Upper lobe of right lung (tissue), 1 donor: ENCODE measurements at regions not wholly inside any gene's neighbourhood (a gene's known extent, or its start where the extent isn't known, plus 50 kb on each side); places are given as distances from the start of the nearest gene placed in this dataset.
A peak's percentile ranks its signal among the peaks of the same experiment; 100 is the strongest.
"Not testable (repeated sequence)": the region's sequence is repeated elsewhere in the genome, so short reads cannot be mapped to it uniquely, and the experiment has no call there.

Experiments
- ATAC-seq: fragments of 200-7000 bp; cut with Tn5 transposase; one replicate; pipeline ENCODE4 v1.9.1; 2020; ENCODE audit warnings: mild to moderate bottlenecking, moderate library complexity
- DNase-seq: peaks from one replicate; pipeline ENCODE4 v3.0.0-alpha.2; 2020
- H3K27ac ChIP-seq: fragments of 200-600 bp; one replicate; pipeline ENCODE4 v1.8.0; 2022
- H3K27me3 ChIP-seq: fragments of 200-600 bp; one replicate; pipeline ENCODE4 v1.8.0; 2022; ENCODE audit warnings: mild to moderate bottlenecking
- H3K36me3 ChIP-seq: fragments of 200-600 bp; one replicate; pipeline ENCODE4 v1.8.0; 2022
- H3K4me1 ChIP-seq: fragments of 200-600 bp; one replicate; pipeline ENCODE4 v1.8.0; 2022
- H3K4me3 ChIP-seq: fragments of 200-600 bp; one replicate; pipeline ENCODE4 v1.8.0; 2022; ENCODE audit warnings: mild to moderate bottlenecking
- H3K9me3 ChIP-seq: fragments of 200-600 bp; one replicate; pipeline ENCODE4 v1.8.0; 2022
- intact Hi-C: fragments of 100-400 bp; cut with DNase I; formaldehyde crosslinking; loops from one replicate; pipeline ENCODE4 v1.11.0; 2022
- TF ChIP-seq, protein P1 (sequence below): fragments of 200-600 bp; IDR thresholded peaks from one replicate; pipeline ENCODE4 v1.8.0; 2022; ENCODE audit warnings: antibody characterized with exemption
- donor health status: DM: no; HTN: yes; CAD: no; lungs with severe emphysema.

DNA sequence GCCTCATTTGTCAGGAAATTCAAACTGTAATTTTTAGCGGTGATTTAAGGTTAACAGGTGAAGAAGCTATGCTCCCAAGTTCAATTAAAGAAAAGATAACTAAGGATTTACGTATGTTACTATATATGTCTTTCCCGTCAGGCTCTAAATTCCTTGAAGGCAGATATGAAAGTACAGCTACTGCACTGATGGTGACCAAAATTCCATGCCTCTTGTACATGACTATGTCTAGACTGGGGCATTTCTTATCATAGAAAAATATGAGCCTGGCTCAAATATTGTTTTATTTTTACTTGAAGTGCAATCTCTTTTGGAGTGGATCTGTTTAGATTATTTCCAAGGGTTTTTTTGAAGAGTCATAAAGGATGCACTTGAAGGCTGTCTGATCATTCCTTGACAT lies 647.1 kb upstream of the KCNMB2 start:
- intact Hi-C loops: no loop called here
- no peak overlapping the region for H3K27ac ChIP-seq
- H3K36me3 ChIP-seq: no peaks in the 10 kb centered on the region
- H3K27me3 ChIP-seq: no peaks in the 10 kb centered on the region
- H3K4me3 ChIP-seq: no peak overlapping the region
- H3K4me1 ChIP-seq: no peaks in the 10 kb centered on the region
- ATAC-seq (no peak), DNase-seq (no peak)
- no peaks in the 10 kb centered on the region for H3K9me3 ChIP-seq
- TF ChIP-seq, protein P1, sequence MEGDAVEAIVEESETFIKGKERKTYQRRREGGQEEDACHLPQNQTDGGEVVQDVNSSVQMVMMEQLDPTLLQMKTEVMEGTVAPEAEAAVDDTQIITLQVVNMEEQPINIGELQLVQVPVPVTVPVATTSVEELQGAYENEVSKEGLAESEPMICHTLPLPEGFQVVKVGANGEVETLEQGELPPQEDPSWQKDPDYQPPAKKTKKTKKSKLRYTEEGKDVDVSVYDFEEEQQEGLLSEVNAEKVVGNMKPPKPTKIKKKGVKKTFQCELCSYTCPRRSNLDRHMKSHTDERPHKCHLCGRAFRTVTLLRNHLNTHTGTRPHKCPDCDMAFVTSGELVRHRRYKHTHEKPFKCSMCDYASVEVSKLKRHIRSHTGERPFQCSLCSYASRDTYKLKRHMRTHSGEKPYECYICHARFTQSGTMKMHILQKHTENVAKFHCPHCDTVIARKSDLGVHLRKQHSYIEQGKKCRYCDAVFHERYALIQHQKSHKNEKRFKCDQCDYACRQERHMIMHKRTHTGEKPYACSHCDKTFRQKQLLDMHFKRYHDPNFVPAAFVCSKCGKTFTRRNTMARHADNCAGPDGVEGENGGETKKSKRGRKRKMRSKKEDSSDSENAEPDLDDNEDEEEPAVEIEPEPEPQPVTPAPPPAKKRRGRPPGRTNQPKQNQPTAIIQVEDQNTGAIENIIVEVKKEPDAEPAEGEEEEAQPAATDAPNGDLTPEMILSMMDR: no peak

DNA sequence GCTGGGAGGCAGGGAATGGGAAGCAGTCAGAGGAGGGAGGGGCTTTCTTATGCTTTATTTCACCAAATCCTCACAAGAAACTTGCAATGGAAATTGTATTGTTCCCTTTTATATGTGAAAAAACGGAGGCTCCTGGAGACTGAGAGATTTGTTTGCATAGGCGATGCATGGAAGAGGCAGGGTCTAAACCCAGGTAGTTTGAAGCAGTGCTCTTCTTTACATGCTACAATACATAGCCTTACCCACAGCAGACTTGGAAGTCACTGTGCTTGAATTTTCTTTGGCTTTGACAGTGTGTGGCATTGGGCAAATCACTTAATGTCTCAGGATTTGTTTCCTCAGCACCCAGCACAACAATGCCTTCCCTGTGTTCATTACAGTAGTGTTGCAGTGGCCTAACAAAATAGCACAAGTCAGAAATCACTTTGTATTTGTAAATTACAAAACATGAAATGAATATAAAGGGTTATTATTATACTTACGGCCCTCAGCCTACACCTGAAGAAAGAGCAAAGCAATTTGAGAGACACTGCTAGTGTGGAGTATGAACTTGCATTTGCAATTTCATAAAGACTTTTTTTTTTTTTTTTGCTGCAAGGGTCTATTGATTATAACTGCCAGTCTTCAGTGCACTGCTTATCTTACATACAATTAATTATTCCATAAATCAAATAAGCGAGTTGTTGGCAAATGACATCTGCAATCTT lies 646.4 kb upstream of the KCNMB2 start:
- Histone ChIP-seq H3K9me3 (no peaks in the 10 kb centered on the region), H3K4me1 (no peaks in the 10 kb centered on the region), H3K27ac (no peak overlapping the region), H3K36me3 (no peaks in the 10 kb centered on the region), H3K4me3 (no peak overlapping the region), H3K27me3 (no peaks in the 10 kb centered on the region)
- no peak for DNase-seq
- intact Hi-C loops: no loop called here
- TF ChIP-seq, protein P1: no peak
- no peak for ATAC-seq

DNA sequence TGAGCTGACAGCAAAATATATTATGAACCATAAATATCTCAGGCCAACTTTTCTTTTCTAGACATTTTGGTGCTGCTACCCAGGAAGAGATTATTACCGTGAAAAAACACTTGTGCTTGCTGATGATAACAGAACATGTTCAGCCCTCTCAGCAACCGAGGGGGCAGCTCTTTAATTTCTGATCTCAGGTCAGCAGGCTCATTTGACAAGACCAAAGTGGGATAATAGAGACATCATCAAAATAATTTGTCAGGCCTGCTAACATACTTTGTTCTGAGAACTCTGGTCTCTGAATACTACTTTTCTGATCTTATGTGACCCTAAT lies 645.9 kb upstream of the KCNMB2 start:
- Histone ChIP-seq H3K27ac (no peak overlapping the region), H3K36me3 (no peaks in the 10 kb centered on the region), H3K27me3 (no peaks in the 10 kb centered on the region), H3K4me3 (no peak overlapping the region), H3K4me1 (no peaks in the 10 kb centered on the region), H3K9me3 (no peaks in the 10 kb centered on the region)
- ATAC-seq: no peak
- no peak for DNase-seq
- TF ChIP-seq, protein P1: no peak
- intact Hi-C loops: no loop called here

DNA sequence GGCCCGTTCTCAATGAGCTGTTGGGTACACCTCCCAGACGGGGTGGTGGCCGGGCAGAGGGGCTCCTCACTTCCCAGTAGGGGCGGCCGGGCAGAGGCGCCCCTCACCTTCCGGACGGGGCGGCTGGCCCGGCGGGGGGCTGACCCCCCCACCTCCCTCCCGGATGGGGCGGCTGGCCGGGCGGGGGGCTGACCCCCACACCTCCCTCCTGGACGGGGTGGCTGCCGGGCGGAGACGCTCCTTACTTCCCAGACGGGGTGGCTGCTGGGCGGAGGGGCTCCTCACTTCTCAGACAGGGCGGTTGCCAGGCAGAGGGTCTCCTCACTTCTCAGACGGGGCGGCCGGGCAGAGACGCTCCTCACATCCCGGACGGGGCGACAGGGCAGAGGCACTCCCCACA lies 644.7 kb upstream of the KCNMB2 start:
- H3K4me3 ChIP-seq, H3K27me3 ChIP-seq, H3K9me3 ChIP-seq, ATAC-seq, intact Hi-C loops, DNase-seq, H3K4me1 ChIP-seq, H3K36me3 ChIP-seq, H3K27ac ChIP-seq: not testable (repeated sequence)

DNA sequence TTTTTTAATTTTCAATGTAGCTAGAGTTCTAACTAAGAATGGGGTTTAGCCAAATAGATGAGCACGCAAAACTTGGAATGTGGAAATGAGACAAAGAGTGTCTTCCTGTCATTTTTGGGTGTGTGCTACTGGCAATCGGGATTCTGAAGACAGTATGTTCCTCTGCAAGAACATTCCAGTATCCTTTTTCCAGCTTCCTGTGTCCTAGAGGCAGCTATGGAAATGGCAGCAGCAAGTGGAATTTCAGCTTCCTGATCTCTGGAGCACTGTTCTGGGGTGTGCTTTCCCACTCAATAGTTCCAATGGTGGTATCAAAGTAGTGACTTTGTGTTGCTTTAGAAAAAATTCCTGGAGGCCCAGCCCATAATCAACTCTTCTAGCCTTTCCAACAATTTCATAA lies 642.9 kb upstream of the KCNMB2 start:
- H3K4me3 ChIP-seq: no peak overlapping the region
- TF ChIP-seq, protein P1: peak; percentile 30
- DNase-seq: no peak
- H3K4me1 ChIP-seq: no peaks in the 10 kb centered on the region
- H3K9me3 ChIP-seq: peaks cover 10% of the 10 kb centered on the region
- intact Hi-C loops: no loop called here
- no peak overlapping the region for H3K27ac ChIP-seq
- no peaks in the 10 kb centered on the region for H3K27me3 ChIP-seq
- no peak for ATAC-seq
- no peaks in the 10 kb centered on the region for H3K36me3 ChIP-seq

DNA sequence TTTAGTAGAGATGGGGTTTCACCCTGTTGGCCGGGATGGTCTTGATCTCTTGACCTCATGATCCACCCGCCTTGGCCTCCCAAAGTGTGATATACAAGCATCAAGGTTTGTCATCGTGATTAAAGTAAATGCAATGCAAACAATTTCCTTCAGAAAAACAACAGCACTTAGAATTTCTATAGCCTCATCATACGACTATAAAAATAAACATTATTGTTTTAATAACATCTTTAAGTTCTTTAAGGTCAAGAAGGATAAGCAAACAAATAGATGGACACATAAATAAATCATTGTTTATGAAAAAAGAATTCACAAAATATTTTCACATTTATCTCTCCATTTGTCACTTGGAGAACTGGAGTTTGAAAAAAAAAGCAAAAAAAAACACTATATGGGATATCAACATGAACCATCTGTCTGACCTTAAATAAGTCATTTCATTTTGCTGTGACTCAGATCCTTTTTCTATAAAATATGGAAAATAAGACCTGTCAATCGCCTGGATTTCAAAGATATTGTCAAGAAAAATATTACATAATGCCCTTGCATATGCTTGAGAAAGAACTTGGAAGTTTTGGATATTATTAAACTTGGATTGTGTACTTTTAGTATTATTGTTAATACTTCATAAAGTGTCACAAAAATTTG lies 642.0 kb upstream of the KCNMB2 start:
- Histone ChIP-seq H3K36me3 (no peaks in the 10 kb centered on the region), H3K9me3 (peaks cover 13% of the 10 kb centered on the region), H3K27ac (no peak overlapping the region), H3K27me3 (no peaks in the 10 kb centered on the region), H3K4me1 (no peaks in the 10 kb centered on the region), H3K4me3 (no peak overlapping the region)
- intact Hi-C loops: no loop called here
- DNase-seq: no peak
- TF ChIP-seq, protein P1: no peak
- no peak for ATAC-seq
